ENCODE measurements at regions not wholly inside any gene's neighbourhood (a gene's known extent, or its start where the extent isn't known, plus 50 kb on each side); places are given as distances from the start of the nearest gene placed in this dataset.

- no peak overlapping the region for H3K4me3 Mint-ChIP-seq
- TF ChIP-seq CTCF (IDR thresholded peaks at IDR 0.05) = no peak
- peaks cover 10% of the 10 kb centered on the region; the same call in 1 of the 2 replicates for H3K9me3 Mint-ChIP-seq
- no peak overlapping the region for H3K27ac Mint-ChIP-seq
- H3K36me3 Mint-ChIP-seq (ENCODE audit: low read depth) = peaks cover 13% of the 10 kb centered on the region; the same call in 1 of the 2 replicates
- peaks cover 6% of the 10 kb centered on the region; the same call in 1 of the 2 replicates for H3K4me1 Mint-ChIP-seq (ENCODE audit: low read depth)
- no peak for DNase-seq
- peaks cover 2% of the 10 kb centered on the region for H3K27me3 Mint-ChIP-seq (ENCODE audit: insufficient read depth)
Measured at GRCh38 chr6:141658696-141659095, 474.0 kb upstream of the GJE1 start.

GRCh38 chr6:141657812-141658211 is 474.9 kb upstream of the GJE1 start:
- H3K4me3 Mint-ChIP-seq = no peak overlapping the region
- peaks cover 10% of the 10 kb centered on the region; the same call in 1 of the 2 replicates for H3K9me3 Mint-ChIP-seq
- H3K36me3 Mint-ChIP-seq (ENCODE audit: low read depth) = peaks cover 13% of the 10 kb centered on the region; the same call in 1 of the 2 replicates
- DNase-seq = no peak
- no peak for TF ChIP-seq CTCF (IDR thresholded peaks at IDR 0.05)
- H3K27me3 Mint-ChIP-seq (ENCODE audit: insufficient read depth) = peaks cover 2% of the 10 kb centered on the region
- peaks cover 6% of the 10 kb centered on the region; the same call in 1 of the 2 replicates for H3K4me1 Mint-ChIP-seq (ENCODE audit: low read depth)
- no peak overlapping the region for H3K27ac Mint-ChIP-seq

- H3K4me3 Mint-ChIP-seq = no peak overlapping the region
- H3K4me1 Mint-ChIP-seq (ENCODE audit: low read depth) = no peaks in the 10 kb centered on the region
- no peak for TF ChIP-seq CTCF (IDR thresholded peaks at IDR 0.05)
- DNase-seq = no peak
- H3K27me3 Mint-ChIP-seq (ENCODE audit: insufficient read depth) = no peaks in the 10 kb centered on the region
- no peak overlapping the region for H3K27ac Mint-ChIP-seq
- peaks cover 10% of the 10 kb centered on the region; the same call in 1 of the 2 replicates for H3K9me3 Mint-ChIP-seq
- peaks cover 13% of the 10 kb centered on the region; the same call in 1 of the 2 replicates for H3K36me3 Mint-ChIP-seq (ENCODE audit: low read depth)
Measured at GRCh38 chr6:141653590-141653989, 479.1 kb upstream of the GJE1 start.

DNA sequence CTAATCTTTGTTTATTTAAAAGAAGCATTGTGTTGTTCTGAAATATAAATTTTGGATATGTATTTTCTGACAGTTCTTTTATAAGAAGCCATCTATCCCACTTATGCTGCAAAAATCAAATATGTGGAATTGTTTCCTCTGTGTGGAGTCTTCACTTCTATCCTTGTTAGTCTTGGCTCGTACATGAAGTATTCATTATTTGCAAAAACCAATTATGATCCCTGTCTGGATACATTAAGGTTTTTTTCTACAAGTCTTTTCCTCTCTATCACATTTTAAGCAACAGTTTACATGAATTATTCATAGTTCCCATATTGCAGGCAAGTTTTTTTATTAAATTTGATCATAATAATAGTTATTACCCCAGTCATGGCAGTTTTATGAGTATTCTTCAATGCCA is 490.8 kb upstream of the GJE1 start:
- H3K4me1 Mint-ChIP-seq (ENCODE audit: low read depth) = no peaks in the 10 kb centered on the region

DNA sequence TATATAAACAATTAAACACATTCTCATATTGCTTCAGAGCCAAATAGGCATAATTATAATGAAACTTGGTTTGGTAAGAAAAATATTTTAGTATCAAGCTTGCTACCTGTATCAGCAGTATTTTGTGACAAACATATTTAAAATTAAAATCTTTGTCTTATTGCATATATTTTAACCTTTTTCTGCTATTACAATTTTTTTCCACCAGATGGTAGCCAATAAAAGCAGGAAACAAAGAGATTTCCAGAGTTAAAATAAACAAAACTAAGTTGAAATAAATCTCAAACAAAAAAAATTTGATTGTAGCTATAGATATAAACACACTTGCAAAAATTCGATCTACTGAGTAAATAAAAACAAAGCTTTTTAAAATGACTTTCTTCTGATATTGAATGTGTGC is 491.3 kb upstream of the GJE1 start:
- Mint-ChIP-seq H3K27ac (no peak overlapping the region), H3K9me3 (no peaks in the 10 kb centered on the region), H3K4me3 (no peak overlapping the region), H3K36me3 (ENCODE audit: low read depth) (no peaks in the 10 kb centered on the region), H3K4me1 (ENCODE audit: low read depth) (no peaks in the 10 kb centered on the region), H3K27me3 (ENCODE audit: insufficient read depth) (no peaks in the 10 kb centered on the region)
- TF ChIP-seq CTCF (IDR thresholded peaks at IDR 0.05) = peak; percentile 62
- DNase-seq = no peak

More for the DNA sequence above, 490.8 kb upstream of the GJE1 start:
- Mint-ChIP-seq H3K9me3 (0 out of 2 replicates have a peak, but pooled peaks cover 1% of the 10 kb centered on the region), H3K36me3 (ENCODE audit: low read depth) (no peaks in the 10 kb centered on the region), H3K27ac (no peak overlapping the region), H3K4me3 (no peak overlapping the region), H3K27me3 (ENCODE audit: insufficient read depth) (no peaks in the 10 kb centered on the region)
- DNase-seq = no peak
- no peak for TF ChIP-seq CTCF (IDR thresholded peaks at IDR 0.05)

DNA sequence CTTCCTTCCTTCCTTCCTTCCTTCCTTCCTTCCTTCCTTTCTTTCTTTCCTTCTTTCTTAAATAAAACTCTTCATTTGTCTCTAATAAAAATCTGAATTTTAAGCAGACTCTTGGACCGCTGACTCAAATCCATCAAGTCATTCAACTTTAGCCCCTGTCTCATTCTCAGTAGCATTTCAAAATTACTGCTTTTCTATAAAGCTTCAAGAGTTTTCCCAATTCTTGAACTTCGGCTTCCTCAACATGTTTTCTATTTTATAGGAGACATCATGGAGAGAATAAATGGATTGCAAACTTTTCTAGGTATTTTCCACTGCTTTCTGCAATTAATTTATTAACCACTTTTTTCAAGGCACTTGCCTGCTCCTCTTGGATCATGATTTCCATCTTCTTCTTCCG is 497.1 kb upstream of the GJE1 start:
- no peak for TF ChIP-seq CTCF (IDR thresholded peaks at IDR 0.05)
- H3K4me3 Mint-ChIP-seq = no peak overlapping the region
- H3K36me3 Mint-ChIP-seq (ENCODE audit: low read depth) = no peaks in the 10 kb centered on the region
- no peaks in the 10 kb centered on the region for H3K9me3 Mint-ChIP-seq
- no peaks in the 10 kb centered on the region for H3K4me1 Mint-ChIP-seq (ENCODE audit: low read depth)
- H3K27ac Mint-ChIP-seq = no peak overlapping the region
- H3K27me3 Mint-ChIP-seq (ENCODE audit: insufficient read depth) = no peaks in the 10 kb centered on the region; the same call in 1 of the 2 replicates
- no peak for DNase-seq

Data from HFFc6 (cell line).